ENCODE measurements at regions not wholly inside any gene's neighbourhood (a gene's known extent, or its start where the extent isn't known, plus 50 kb on each side); places are given as distances from the start of the nearest gene placed in this dataset.

GRCh38 chr20:7387638-7388193, 552.5 kb downstream of the HAO1 start:
- H3K79me1 ChIP-seq (ENCODE audit: low read depth in 1 of 2, low read length in 2 of 2), result no peaks in the 10 kb centered on the region
- H3K23ac ChIP-seq (ENCODE audit: low read depth, low read length), result no peak overlapping the region
- H2BK120ac ChIP-seq (ENCODE audit: low read depth, low read length), result no peak overlapping the region
- no peak overlapping the region for H3K4ac ChIP-seq (ENCODE audit: low read depth, low read length)
- no peaks in the 10 kb centered on the region for H3K36me3 ChIP-seq (ENCODE audit: control insufficient read depth, insufficient read depth, low read length)
- ATAC-seq (ENCODE audit: low read depth) (no peak), DNase-seq (no peak)
- no peak overlapping the region for H3K18ac ChIP-seq (ENCODE audit: low read depth, low read length)
- no peak overlapping the region for H3K14ac ChIP-seq (replicated peaks; ENCODE audit: low read depth, low read length)
- H4K20me1 ChIP-seq (ENCODE audit: insufficient read depth, low read length), result no peaks in the 10 kb centered on the region
- H4K91ac ChIP-seq (ENCODE audit: insufficient read depth, low read depth, low read length), result no peak overlapping the region
- BruUV-seq (replicated peaks), result no TSS peak
- no peak overlapping the region for H4K5ac ChIP-seq (ENCODE audit: low read depth, low read length)
- WGBS, 2 experiments (ENCODE audit: extremely low coverage in 2 of 2, insufficient read length in 1 of 2), result no CpG with 5 or more reads among the region's 3 CpGs
- TF ChIP-seq NFE2L2 (IDR thresholded peaks at IDR 0.05; ENCODE audit: low read depth, low read length) (no peak), SMC3 (IDR thresholded peaks at IDR 0.05; ENCODE audit: low read depth, low read length) (no peak), ELK1 (IDR thresholded peaks at IDR 0.05; ENCODE audit: borderline replicate concordance, low read depth, low read length) (no peak), USF2 (IDR thresholded peaks at IDR 0.05; ENCODE audit: low read depth, low read length) (no peak), CHD1 (IDR thresholded peaks at IDR 0.05; ENCODE audit: low read depth, low read length) (no peak), CTCF (conservative IDR thresholded peaks at IDR 0.05; ENCODE audit: low read depth, low read length) (no peak), CEBPB (IDR thresholded peaks at IDR 0.05; ENCODE audit: low read depth, low read length) (no peak), MAFK (IDR thresholded peaks at IDR 0.05; ENCODE audit: low read depth, low read length) (no peak), MAZ (IDR thresholded peaks at IDR 0.05; ENCODE audit: borderline replicate concordance, low read depth, low read length) (no peak), RFX5 (IDR thresholded peaks at IDR 0.05; ENCODE audit: low read depth, low read length) (no peak), FOS (IDR thresholded peaks at IDR 0.05; ENCODE audit: low read depth, low read length) (no peak)
- dilution Hi-C loops (cut with HindIII; ENCODE audit: low sequenced_read_pairs, unreplicated experiment), result no loop called here
- no peak overlapping the region for H2BK5ac ChIP-seq (ENCODE audit: low read depth, low read length, poor library complexity, severe bottlenecking)
- no peak overlapping the region for H2AK9ac ChIP-seq (replicated peaks; ENCODE audit: low read depth, low read length, poor library complexity)
- H3K27me3 ChIP-seq (ENCODE audit: control insufficient read depth, insufficient read depth, low read length), result no peaks in the 10 kb centered on the region
- no peak overlapping the region for H3K4me3 ChIP-seq (ENCODE audit: insufficient read depth, low read depth, low read length)
- H3K4me2 ChIP-seq (ENCODE audit: low read depth, low read length), result no peak overlapping the region
- no peak overlapping the region for H3K56ac ChIP-seq (ENCODE audit: extremely low read depth, insufficient read depth, low read length)
- no peak overlapping the region for H2AK5ac ChIP-seq (ENCODE audit: low read depth, low read length)
- no peaks in the 10 kb centered on the region for H3K4me1 ChIP-seq (ENCODE audit: control insufficient read depth, insufficient read depth, low read length)
- ChIA-PET POLR2A (ENCODE audit: unreplicated experiment) (no interaction called here), CTCF (interaction anchor here (0.7 kb wide), 1 partner anchor 1153 kb away, joined by 7 read pairs; no protein-coding TSS in a partner anchor)
- H3K9me3 ChIP-seq (ENCODE audit: control insufficient read depth, insufficient read depth, low read length), result no peaks in the 10 kb centered on the region
- no peak overlapping the region for H2BK20ac ChIP-seq (ENCODE audit: low read depth, low read length)
- no peak overlapping the region for H3K9ac ChIP-seq (ENCODE audit: low read depth, low read length)
- H3K9me1 ChIP-seq (ENCODE audit: insufficient read depth, low read length), result no peaks in the 10 kb centered on the region
- in situ Hi-C loops (cut with MboI; ENCODE audit: low sequenced_read_pairs), result no loop called here
- no peak overlapping the region for H2BK15ac ChIP-seq (ENCODE audit: low read depth, low read length)
- no peak overlapping the region for H4K8ac ChIP-seq (ENCODE audit: low read depth in 2 of 2, low read length in 2 of 2)
- no peak overlapping the region for H2AFZ ChIP-seq (replicated peaks; ENCODE audit: low read length, poor library complexity)
- intact Hi-C loops (cut with micrococcal nuclease), result no loop called here
- no peak overlapping the region for H3K27ac ChIP-seq (ENCODE audit: insufficient read depth, low read length)
